Neural cell (in vitro differentiated cells): ENCODE measurements at regions not wholly inside any gene's neighbourhood (a gene's known extent, or its start where the extent isn't known, plus 50 kb on each side); places are given as distances from the start of the nearest gene placed in this dataset.

Experiments
- H2AFZ ChIP-seq: fragments of 200-600, 300-800 bp; sonication (generic), shearing (Covaris generic); 2 replicates; pipeline ENCODE4 v1.6.0; 2014; ENCODE audit warnings: low read depth, mild to moderate bottlenecking, antibody characterized with exemption, low read length, moderate library complexity
- H3F3A ChIP-seq: fragments of 200-600 bp; shearing (Covaris generic); 2 replicates; pipeline ENCODE4 v1.6.1; 2016; ENCODE audit warnings: mild to moderate bottlenecking, moderate library complexity, mixed read lengths, antibody characterized with exemption, low read length; ENCODE audit not compliant: insufficient read depth, poor library complexity, severe bottlenecking
- H3K27ac ChIP-seq: fragments of 200-600, 300-800 bp; sonication (generic), shearing (Covaris generic); 2 replicates; pipeline ENCODE4 v1.5.1; 2014; ENCODE audit warnings: mild to moderate bottlenecking, low read length, moderate library complexity
- H3K27me3 ChIP-seq: fragments of 300-800, 200-600 bp; sonication (generic), shearing (Covaris generic); 2 replicates; pipeline ENCODE4 v1.6.0; 2014; ENCODE audit warnings: mild to moderate bottlenecking, low read depth, low read length, moderate library complexity; ENCODE audit not compliant: insufficient read depth
- H3K36me3 ChIP-seq: fragments of 300-800, 200-600 bp; sonication (generic), shearing (Covaris generic); 2 replicates; pipeline ENCODE4 v1.5.1; 2014; ENCODE audit warnings: mild to moderate bottlenecking, antibody characterized with exemption, low read length, moderate library complexity; ENCODE audit not compliant: insufficient read depth
- H3K4me2 ChIP-seq: fragments of 300-800, 200-600 bp; sonication (generic), shearing (Covaris generic); 2 replicates; pipeline ENCODE4 v1.6.0; 2014; ENCODE audit warnings: mild to moderate bottlenecking, low read length
- H3K4me3 ChIP-seq: fragments of 300-800, 200-600 bp; sonication (generic), shearing (Covaris generic); 2 replicates; pipeline ENCODE4 v1.5.1; 2014; ENCODE audit warnings: mild to moderate bottlenecking, low read length, moderate library complexity
- H3K79me2 ChIP-seq: fragments of 200-600 bp; shearing (Covaris generic); replicated peaks from 2 replicates; pipeline ENCODE4 v1.6.0; 2014; ENCODE audit warnings: mild to moderate bottlenecking, low read length, moderate library complexity; ENCODE audit not compliant: insufficient read depth
- H3K9ac ChIP-seq: fragments of 300-800, 200-600 bp; sonication (generic), shearing (Covaris generic); 2 replicates; pipeline ENCODE4 v1.6.1; 2016; ENCODE audit warnings: mild to moderate bottlenecking, low read length, mixed read lengths
- H3K9me2 ChIP-seq: fragments of 200-600 bp; shearing (Covaris generic); 2 replicates; pipeline ENCODE4 v1.6.1; 2016; ENCODE audit warnings: mild to moderate bottlenecking, low read length, mixed read lengths; ENCODE audit not compliant: insufficient read depth
- H3K9me3 ChIP-seq: fragments of 200-600, 300-800 bp; sonication (generic), shearing (Covaris generic); 2 replicates; pipeline ENCODE4 v1.6.1; 2016; ENCODE audit warnings: mild to moderate bottlenecking, mixed run types, low read length, moderate library complexity, mixed read lengths
- H4K20me1 ChIP-seq: fragments of 200-600 bp; shearing (Covaris generic); 2 replicates; pipeline ENCODE4 v1.6.1; 2016; ENCODE audit warnings: mild to moderate bottlenecking, mixed run types; ENCODE audit not compliant: insufficient read depth
- EP300 ChIP-seq: fragments of 450-650 bp; conservative IDR thresholded peaks from 2 replicates; pipeline ENCODE4 v1.6.1; 2014; ENCODE audit warnings: antibody characterized with exemption, mild to moderate bottlenecking, moderate library complexity; ENCODE audit not compliant: poor library complexity, severe bottlenecking
- EZH2 ChIP-seq: fragments of 200-600, 300-800 bp; shearing (Covaris generic), sonication (generic); IDR thresholded peaks from 2 replicates; pipeline ENCODE4 v1.6.1; 2014; ENCODE audit warnings: antibody characterized with exemption, low read length, borderline replicate concordance, mild to moderate bottlenecking; ENCODE audit not compliant: insufficient read depth, poor library complexity, severe bottlenecking
- MXI1 ChIP-seq: fragments of 450-650 bp; conservative IDR thresholded peaks from 2 replicates; pipeline ENCODE4 v1.6.1; 2014; ENCODE audit warnings: antibody characterized with exemption, mild to moderate bottlenecking; ENCODE audit not compliant: poor library complexity, severe bottlenecking
- POLR2AphosphoS5 ChIP-seq: IDR thresholded peaks from 2 replicates; pipeline ENCODE4 v1.6.1; 2012
- RAD21 ChIP-seq: fragments of 450-650 bp; conservative IDR thresholded peaks from 2 replicates; pipeline ENCODE4 v1.6.1; 2014; ENCODE audit warnings: antibody characterized with exemption, mild to moderate bottlenecking, moderate library complexity
- REST ChIP-seq: IDR thresholded peaks from 2 replicates; pipeline ENCODE4 v1.6.1; 2012; ENCODE audit warnings: borderline replicate concordance
- SMC3 ChIP-seq: fragments of 450-650 bp; conservative IDR thresholded peaks from 2 replicates; pipeline ENCODE4 v1.6.1; 2014; ENCODE audit warnings: antibody characterized with exemption, mild to moderate bottlenecking, moderate library complexity; ENCODE audit not compliant: poor library complexity
- TAF1 ChIP-seq: IDR thresholded peaks from 2 replicates; pipeline ENCODE4 v1.6.1; 2012; ENCODE audit warnings: low read depth
- TF ChIP-seq, protein P1 (sequence below): fragments of 450-650 bp; IDR thresholded peaks from 2 replicates; pipeline ENCODE4 v1.5.1; 2014; ENCODE audit warnings: antibody characterized with exemption, mild to moderate bottlenecking, moderate library complexity; ENCODE audit not compliant: poor library complexity, severe bottlenecking

GRCh38 chr6:137811121-137811915, 55.7 kb upstream of the TNFAIP3 start:
- no peak overlapping the region for H2AFZ ChIP-seq
- H3K4me3 ChIP-seq: no peak overlapping the region
- H3K4me2 ChIP-seq: no peak overlapping the region
- H3F3A ChIP-seq: no peaks in the 10 kb centered on the region
- H3K9me2 ChIP-seq: no peaks in the 10 kb centered on the region
- H3K36me3 ChIP-seq: no peaks in the 10 kb centered on the region
- no peaks in the 10 kb centered on the region for H3K9me3 ChIP-seq
- no peak overlapping the region for H3K9ac ChIP-seq
- no peak for TF ChIP-seq TAF1
- TF ChIP-seq, protein P1, sequence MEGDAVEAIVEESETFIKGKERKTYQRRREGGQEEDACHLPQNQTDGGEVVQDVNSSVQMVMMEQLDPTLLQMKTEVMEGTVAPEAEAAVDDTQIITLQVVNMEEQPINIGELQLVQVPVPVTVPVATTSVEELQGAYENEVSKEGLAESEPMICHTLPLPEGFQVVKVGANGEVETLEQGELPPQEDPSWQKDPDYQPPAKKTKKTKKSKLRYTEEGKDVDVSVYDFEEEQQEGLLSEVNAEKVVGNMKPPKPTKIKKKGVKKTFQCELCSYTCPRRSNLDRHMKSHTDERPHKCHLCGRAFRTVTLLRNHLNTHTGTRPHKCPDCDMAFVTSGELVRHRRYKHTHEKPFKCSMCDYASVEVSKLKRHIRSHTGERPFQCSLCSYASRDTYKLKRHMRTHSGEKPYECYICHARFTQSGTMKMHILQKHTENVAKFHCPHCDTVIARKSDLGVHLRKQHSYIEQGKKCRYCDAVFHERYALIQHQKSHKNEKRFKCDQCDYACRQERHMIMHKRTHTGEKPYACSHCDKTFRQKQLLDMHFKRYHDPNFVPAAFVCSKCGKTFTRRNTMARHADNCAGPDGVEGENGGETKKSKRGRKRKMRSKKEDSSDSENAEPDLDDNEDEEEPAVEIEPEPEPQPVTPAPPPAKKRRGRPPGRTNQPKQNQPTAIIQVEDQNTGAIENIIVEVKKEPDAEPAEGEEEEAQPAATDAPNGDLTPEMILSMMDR: no peak
- no peaks in the 10 kb centered on the region for H3K27me3 ChIP-seq
- no peak overlapping the region for H3K27ac ChIP-seq
- H4K20me1 ChIP-seq: no peaks in the 10 kb centered on the region
- no peaks in the 10 kb centered on the region for H3K79me2 ChIP-seq

DNA sequence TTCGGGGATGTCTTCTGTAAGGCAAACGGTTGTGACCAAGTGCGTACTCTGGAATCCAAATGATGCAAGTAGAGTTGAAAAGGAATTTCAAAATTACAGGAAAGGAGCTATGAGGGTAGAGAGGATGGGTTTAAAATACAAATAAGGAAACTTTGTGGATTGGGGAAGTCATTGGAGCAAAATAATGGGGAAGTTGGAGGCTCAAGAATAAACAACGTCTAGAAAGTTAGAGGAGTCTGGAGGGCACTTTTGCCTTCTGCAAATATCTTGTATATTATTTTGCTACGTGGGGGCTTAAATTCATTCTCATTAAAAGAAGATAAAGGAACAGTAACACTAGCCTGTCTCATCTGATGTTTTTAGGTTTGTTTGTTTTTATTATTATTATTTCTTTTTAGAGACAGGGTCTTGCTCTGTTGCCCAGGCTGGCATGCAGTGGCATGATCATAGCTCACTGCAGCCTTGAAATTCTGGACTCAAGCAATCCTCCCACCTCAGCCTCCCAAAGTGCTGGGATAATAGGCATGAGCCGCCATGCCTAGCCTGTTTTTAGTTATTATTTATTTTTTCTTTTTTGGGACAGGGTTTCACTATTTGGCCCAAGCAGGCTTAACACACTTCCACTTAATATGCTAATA, 55.0 kb upstream of the TNFAIP3 start:
- Histone ChIP-seq H3K36me3 (no peaks in the 10 kb centered on the region), H4K20me1 (no peaks in the 10 kb centered on the region), H3K79me2 (no peaks in the 10 kb centered on the region), H3K9me3 (no peaks in the 10 kb centered on the region), H3K27ac (no peak overlapping the region), H2AFZ (no peak overlapping the region), H3K9me2 (no peaks in the 10 kb centered on the region), H3K4me3 (no peak overlapping the region), H3K4me2 (no peak overlapping the region), H3K27me3 (no peaks in the 10 kb centered on the region), H3K9ac (no peak overlapping the region), H3F3A (no peaks in the 10 kb centered on the region)
- TF ChIP-seq TAF1 (no peak), REST (no peak)

DNA sequence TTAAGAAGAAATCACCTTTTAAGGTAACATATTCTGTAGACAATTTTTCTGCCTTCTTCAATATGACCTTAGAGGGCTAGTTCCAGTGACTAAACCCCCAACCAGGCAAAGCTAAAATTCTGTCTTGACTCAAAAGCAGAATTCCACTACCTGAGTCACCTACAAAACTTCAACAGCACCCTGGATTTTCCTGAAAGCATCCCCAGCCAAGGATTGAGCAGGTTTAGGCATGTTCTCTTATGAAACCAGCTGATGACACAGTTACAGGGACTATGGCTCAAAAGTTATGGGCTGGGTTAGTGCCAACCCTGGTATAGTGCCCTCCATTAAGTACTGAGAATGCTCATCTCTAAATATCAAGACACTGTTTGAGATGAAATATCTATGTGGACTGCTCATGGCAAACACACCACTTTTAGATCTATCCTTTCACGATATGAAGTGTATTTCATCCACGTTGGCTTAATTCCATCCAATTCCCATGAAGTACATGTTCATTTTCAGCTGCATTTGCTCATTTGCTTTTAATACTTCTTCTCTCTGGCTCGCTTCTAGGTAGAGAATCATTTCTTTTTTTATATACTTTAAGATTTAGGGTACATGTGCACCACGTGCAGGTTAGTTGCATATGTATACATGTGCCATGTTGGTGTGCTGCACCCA, 53.6 kb upstream of the TNFAIP3 start:
- Histone ChIP-seq H3K4me3 (no peak overlapping the region), H2AFZ (no peak overlapping the region), H3K27me3 (no peaks in the 10 kb centered on the region), H3F3A (no peaks in the 10 kb centered on the region), H3K9ac (no peak overlapping the region), H3K4me2 (no peak overlapping the region), H3K9me3 (no peaks in the 10 kb centered on the region), H3K27ac (no peak overlapping the region), H3K79me2 (no peaks in the 10 kb centered on the region), H4K20me1 (no peaks in the 10 kb centered on the region), H3K9me2 (no peaks in the 10 kb centered on the region), H3K36me3 (no peaks in the 10 kb centered on the region)
- no peak for TF ChIP-seq POLR2AphosphoS5
- TF ChIP-seq MXI1: no peak
- TF ChIP-seq SMC3: no peak
- TF ChIP-seq EP300: no peak
- no peak for TF ChIP-seq TAF1
- TF ChIP-seq EZH2: no peak
- TF ChIP-seq, protein P1: no peak
- no peak for TF ChIP-seq RAD21
